Fibroblast of lung (primary cell): ENCODE measurements at regions not wholly inside any gene's neighbourhood (a gene's known extent, or its start where the extent isn't known, plus 50 kb on each side); places are given as distances from the start of the nearest gene placed in this dataset.

Experiments
- DNase-seq, 2 donors: peaks; one replicate each; pipeline versions ENCODE4 v3.0.0 to v3.0.0-alpha.2; 2010; ENCODE audit warnings: low read depth in 2 of 2
- H2AFZ ChIP-seq: 2 replicates; pipeline ENCODE4 v1.5.1; 2012; ENCODE audit warnings: low read length, control low read depth, inconsistent platforms
- H3K27ac ChIP-seq: 2 replicates; pipeline ENCODE4 v1.5.1; 2011; ENCODE audit warnings: low read length, control low read depth; ENCODE audit not compliant: insufficient read depth
- H3K27me3 ChIP-seq: 2 replicates; pipeline ENCODE4 v1.5.1; 2011; ENCODE audit warnings: mild to moderate bottlenecking, low read length; ENCODE audit not compliant: control insufficient read depth, insufficient read depth
- H3K36me3 ChIP-seq: 2 replicates; pipeline ENCODE4 v1.5.1; 2011; ENCODE audit warnings: low read length; ENCODE audit not compliant: control insufficient read depth, insufficient read depth
- H3K4me1 ChIP-seq: 2 replicates; pipeline ENCODE4 v1.5.1; 2011; ENCODE audit warnings: low read length; ENCODE audit not compliant: control insufficient read depth, insufficient read depth; ENCODE audit errors: extremely low read depth
- H3K4me2 ChIP-seq: 2 replicates; pipeline ENCODE4 v1.5.1; 2011; ENCODE audit warnings: low read length, control low read depth; ENCODE audit not compliant: insufficient read depth; ENCODE audit errors: extremely low read depth
- H3K4me3 ChIP-seq, 4 experiments: fragments of 200-600 bp in 1 of 4; sonication (generic) in 1 of 4; replicated peaks in 1 of 4; 2 replicates each; pipeline ENCODE4 v1.5.1; 2011 to 2016; ENCODE audit warnings: low read length in 4 of 4, low read depth in 3 of 4, mild to moderate bottlenecking in 3 of 4, control low read depth in 2 of 4, inconsistent platforms in 1 of 4, mixed read lengths in 1 of 4; ENCODE audit not compliant: insufficient read depth in 1 of 4; ENCODE audit errors: control extremely low read depth in 1 of 4
- H3K79me2 ChIP-seq: 2 replicates; pipeline ENCODE4 v1.5.1; 2012; ENCODE audit warnings: mild to moderate bottlenecking, low read length, inconsistent platforms; ENCODE audit not compliant: control insufficient read depth, insufficient read depth
- H3K9ac ChIP-seq: 2 replicates; pipeline ENCODE4 v1.5.1; 2011; ENCODE audit warnings: mild to moderate bottlenecking, low read length, control low read depth; ENCODE audit not compliant: insufficient read depth
- H3K9me3 ChIP-seq: 2 replicates; pipeline ENCODE4 v1.5.1; 2012; ENCODE audit warnings: low read depth, low read length; ENCODE audit not compliant: control insufficient read depth, insufficient read depth
- H4K20me1 ChIP-seq: 2 replicates; pipeline ENCODE4 v1.5.1; 2011; ENCODE audit warnings: low read length; ENCODE audit not compliant: control insufficient read depth, insufficient read depth; ENCODE audit errors: extremely low read depth
- CTCF ChIP-seq, 2 donors: IDR thresholded peaks in 1 of 2; conservative IDR thresholded peaks in 1 of 2; 1 replicate in 1 of 2; 2 replicates in 1 of 2; pipeline ENCODE4 v1.5.1; 2011 to 2012; ENCODE audit warnings: low read length in 2 of 2, control low read depth in 1 of 2, inconsistent platforms in 1 of 2, low read depth in 1 of 2, mild to moderate bottlenecking in 1 of 2
- EZH2 ChIP-seq: IDR thresholded peaks from 2 replicates; pipeline ENCODE4 v1.5.1; 2012; ENCODE audit warnings: low read length, control low read depth, mild to moderate bottlenecking; ENCODE audit errors: missing control alignments

- H3K79me2 ChIP-seq: no peaks in the 10 kb centered on the region
- H3K27ac ChIP-seq: no peak overlapping the region
- no peak overlapping the region for H3K4me2 ChIP-seq
- no peak for DNase-seq
- H2AFZ ChIP-seq: no peak overlapping the region
- no peaks in the 10 kb centered on the region for H3K36me3 ChIP-seq
- no peaks in the 10 kb centered on the region for H3K4me1 ChIP-seq
- TF ChIP-seq CTCF (conservative IDR thresholded peaks at IDR 0.05 in 1 of 2, IDR thresholded peaks at IDR 0.05 in 1 of 2; ENCODE audit: low read depth in 1 of 2, low read length in 2 of 2) (no peak), EZH2 (no peak)
- no peak overlapping the region for H3K9ac ChIP-seq
- H3K4me3 ChIP-seq: no peak overlapping the region
- H3K27me3 ChIP-seq: no peaks in the 10 kb centered on the region
- H3K9me3 ChIP-seq: no peaks in the 10 kb centered on the region
- H4K20me1 ChIP-seq: no peaks in the 10 kb centered on the region
These were observed 1113.2 kb downstream of the IGSF11 start for GRCh38 chr3:117921411-117921810.

GRCh38 chr3:117922039-117922438 lies 1112.6 kb downstream of the IGSF11 start:
- Histone ChIP-seq H3K27ac (no peak overlapping the region), H3K36me3 (no peaks in the 10 kb centered on the region), H3K9me3 (no peaks in the 10 kb centered on the region), H4K20me1 (no peaks in the 10 kb centered on the region), H3K4me3 (no peak overlapping the region), H3K79me2 (no peaks in the 10 kb centered on the region), H3K27me3 (no peaks in the 10 kb centered on the region), H2AFZ (no peak overlapping the region), H3K4me1 (no peaks in the 10 kb centered on the region), H3K4me2 (no peak overlapping the region), H3K9ac (no peak overlapping the region)
- TF ChIP-seq EZH2 (no peak), CTCF (conservative IDR thresholded peaks at IDR 0.05 in 1 of 2, IDR thresholded peaks at IDR 0.05 in 1 of 2; ENCODE audit: low read depth in 1 of 2, low read length in 2 of 2) (no peak)
- no peak for DNase-seq

GRCh38 chr3:117926819-117927218 lies 1107.8 kb downstream of the IGSF11 start:
- H3K4me2 ChIP-seq: no peak overlapping the region
- H2AFZ ChIP-seq: no peak overlapping the region
- no peak overlapping the region for H3K4me3 ChIP-seq
- no peaks in the 10 kb centered on the region for H4K20me1 ChIP-seq
- no peaks in the 10 kb centered on the region for H3K36me3 ChIP-seq
- H3K4me1 ChIP-seq: no peaks in the 10 kb centered on the region
- no peak overlapping the region for H3K9ac ChIP-seq
- no peaks in the 10 kb centered on the region for H3K9me3 ChIP-seq
- no peak for DNase-seq
- H3K27me3 ChIP-seq: no peaks in the 10 kb centered on the region
- no peak overlapping the region for H3K27ac ChIP-seq
- no peak for TF ChIP-seq CTCF (conservative IDR thresholded peaks at IDR 0.05 in 1 of 2, IDR thresholded peaks at IDR 0.05 in 1 of 2; ENCODE audit: low read depth in 1 of 2, low read length in 2 of 2)
- TF ChIP-seq EZH2: no peak
- no peaks in the 10 kb centered on the region for H3K79me2 ChIP-seq
